DOHH2 (cell line): ENCODE measurements at regions not wholly inside any gene's neighbourhood (a gene's known extent, or its start where the extent isn't known, plus 50 kb on each side); places are given as distances from the start of the nearest gene placed in this dataset.
"Not testable (repeated sequence)": the region's sequence is repeated elsewhere in the genome, so short reads cannot be mapped to it uniquely, and the experiment has no call there.

Source experiments
- H3F3A ChIP-seq: fragments of 200-600 bp; sonication (generic), shearing (Covaris generic); 2 replicates; pipeline ENCODE4 v1.6.0; 2016; ENCODE audit warnings: antibody characterized with exemption, mild to moderate bottlenecking; ENCODE audit not compliant: control insufficient read depth, insufficient read depth
- H3K27ac ChIP-seq: fragments of 200-600 bp; sonication (generic); 2 replicates; pipeline ENCODE4 v1.5.1; 2014; ENCODE audit warnings: low read depth, mild to moderate bottlenecking, low read length, moderate library complexity
- H3K27me3 ChIP-seq: fragments of 200-600 bp; sonication (generic); 2 replicates; pipeline ENCODE4 v1.6.1; 2014; ENCODE audit warnings: mild to moderate bottlenecking, low read length, mixed read lengths; ENCODE audit not compliant: control insufficient read depth
- H3K36me3 ChIP-seq: fragments of 200-600 bp; sonication (generic); 2 replicates; pipeline ENCODE4 v1.6.1; 2014; ENCODE audit warnings: mild to moderate bottlenecking, low read length, moderate library complexity, mixed read lengths; ENCODE audit not compliant: control insufficient read depth
- H3K4me1 ChIP-seq: fragments of 200-600 bp; sonication (generic); 2 replicates; pipeline ENCODE4 v1.6.1; 2014; ENCODE audit warnings: mild to moderate bottlenecking, low read length, mixed read lengths; ENCODE audit not compliant: control insufficient read depth
- H3K4me2 ChIP-seq: fragments of 200-600 bp; sonication (generic); 2 replicates; pipeline ENCODE4 v1.6.0; 2014; ENCODE audit warnings: mild to moderate bottlenecking, low read length, moderate library complexity
- H3K4me3 ChIP-seq: fragments of 200-600 bp; sonication (generic); 2 replicates; pipeline ENCODE4 v1.5.1; 2014; ENCODE audit warnings: mild to moderate bottlenecking, low read length, mixed read lengths
- H3K79me2 ChIP-seq: fragments of 200-600 bp; sonication (generic); 2 replicates; pipeline ENCODE4 v1.6.1; 2014; ENCODE audit warnings: mild to moderate bottlenecking, low read length, mixed read lengths; ENCODE audit not compliant: control insufficient read depth
- H3K9me2 ChIP-seq: fragments of 200-600 bp; sonication (generic); replicated peaks from 2 replicates; pipeline ENCODE4 v1.6.1; 2014; ENCODE audit warnings: mild to moderate bottlenecking, low read length, mixed read lengths; ENCODE audit not compliant: control insufficient read depth
- H3K9me3 ChIP-seq: fragments of 200-600 bp; sonication (generic); 2 replicates; pipeline ENCODE4 v1.6.1; 2014; ENCODE audit warnings: antibody characterized with exemption, low read length, mixed read lengths; ENCODE audit not compliant: control insufficient read depth, insufficient read depth
- H4K20me1 ChIP-seq: fragments of 200-600 bp; sonication (generic); 2 replicates; pipeline ENCODE4 v1.6.0; 2014; ENCODE audit warnings: low read depth, mild to moderate bottlenecking, antibody characterized with exemption, low read length, moderate library complexity; ENCODE audit not compliant: control insufficient read depth, insufficient read depth
- CTCF ChIP-seq: fragments of 200-600 bp; sonication (generic); IDR thresholded peaks from one replicate; pipeline ENCODE4 v1.5.1; 2014; ENCODE audit warnings: antibody characterized with exemption, mild to moderate bottlenecking, low read depth, low read length; ENCODE audit not compliant: poor library complexity, severe bottlenecking
- EZH2phosphoT487 ChIP-seq: fragments of 200-600 bp; sonication (generic); IDR thresholded peaks from 2 replicates; pipeline ENCODE4 v1.6.1; 2017; ENCODE audit warnings: borderline replicate concordance, mild to moderate bottlenecking, antibody characterized with exemption, low read length, moderate library complexity, mixed read lengths

- no peaks in the 10 kb centered on the region for H3K9me3 ChIP-seq
- H3K4me1 ChIP-seq, result no peaks in the 10 kb centered on the region
- no peaks in the 10 kb centered on the region for H4K20me1 ChIP-seq
- H3K79me2 ChIP-seq, result no peaks in the 10 kb centered on the region
- no peak overlapping the region for H3K27ac ChIP-seq
- no peak overlapping the region for H3K4me2 ChIP-seq
- H3K27me3 ChIP-seq, result no peaks in the 10 kb centered on the region
- H3K36me3 ChIP-seq, result no peaks in the 10 kb centered on the region
- no peak overlapping the region for H3K4me3 ChIP-seq
- H3F3A ChIP-seq, result no peaks in the 10 kb centered on the region
- TF ChIP-seq CTCF, result no peak
- TF ChIP-seq EZH2phosphoT487, result no peak
- no peaks in the 10 kb centered on the region for H3K9me2 ChIP-seq
These were observed 220.6 kb upstream of the ZC4H2 start for GRCh38 chrX:65196758-65197360.

- Histone ChIP-seq H3K79me2 (no peaks in the 10 kb centered on the region), H3K9me3 (no peaks in the 10 kb centered on the region), H3K9me2 (no peaks in the 10 kb centered on the region), H3K4me3 (no peak overlapping the region), H3K27ac (no peak overlapping the region), H4K20me1 (no peaks in the 10 kb centered on the region), H3K4me2 (no peak overlapping the region), H3K36me3 (no peaks in the 10 kb centered on the region), H3K27me3 (no peaks in the 10 kb centered on the region), H3K4me1 (no peaks in the 10 kb centered on the region), H3F3A (no peaks in the 10 kb centered on the region)
- TF ChIP-seq EZH2phosphoT487 (no peak), CTCF (no peak)
These were observed 219.4 kb upstream of the ZC4H2 start for GRCh38 chrX:65195621-65196020.

DNA sequence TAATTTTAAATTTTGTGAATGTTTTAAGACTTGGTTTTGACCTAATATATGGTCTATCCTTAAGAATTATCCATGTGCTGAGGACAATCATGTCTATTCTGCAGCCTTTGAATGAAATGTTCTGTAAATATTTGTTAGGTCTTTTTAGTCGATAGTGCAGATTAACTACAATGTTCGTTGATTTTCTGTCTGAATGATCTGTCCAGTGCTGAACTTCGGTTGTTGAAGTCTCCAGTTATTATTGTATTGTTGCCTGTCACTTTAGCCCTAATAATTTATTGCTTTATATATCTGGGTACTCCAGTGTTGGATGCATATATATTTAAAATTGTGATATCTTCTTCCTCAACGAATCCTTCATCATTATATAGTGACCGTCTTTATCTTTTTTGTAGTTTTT is 218.3 kb upstream of the ZC4H2 start:
- no peaks in the 10 kb centered on the region for H3K36me3 ChIP-seq
- H3K4me3 ChIP-seq, result no peak overlapping the region
- no peaks in the 10 kb centered on the region for H3K9me2 ChIP-seq
- H3K79me2 ChIP-seq, result no peaks in the 10 kb centered on the region
- no peak overlapping the region for H3K4me2 ChIP-seq
- no peaks in the 10 kb centered on the region for H3K9me3 ChIP-seq
- no peaks in the 10 kb centered on the region for H3K4me1 ChIP-seq
- no peaks in the 10 kb centered on the region for H3F3A ChIP-seq
- no peaks in the 10 kb centered on the region for H3K27me3 ChIP-seq
- H3K27ac ChIP-seq, result no peak overlapping the region
- TF ChIP-seq CTCF (no peak), EZH2phosphoT487 (no peak)
- no peaks in the 10 kb centered on the region for H4K20me1 ChIP-seq

DNA sequence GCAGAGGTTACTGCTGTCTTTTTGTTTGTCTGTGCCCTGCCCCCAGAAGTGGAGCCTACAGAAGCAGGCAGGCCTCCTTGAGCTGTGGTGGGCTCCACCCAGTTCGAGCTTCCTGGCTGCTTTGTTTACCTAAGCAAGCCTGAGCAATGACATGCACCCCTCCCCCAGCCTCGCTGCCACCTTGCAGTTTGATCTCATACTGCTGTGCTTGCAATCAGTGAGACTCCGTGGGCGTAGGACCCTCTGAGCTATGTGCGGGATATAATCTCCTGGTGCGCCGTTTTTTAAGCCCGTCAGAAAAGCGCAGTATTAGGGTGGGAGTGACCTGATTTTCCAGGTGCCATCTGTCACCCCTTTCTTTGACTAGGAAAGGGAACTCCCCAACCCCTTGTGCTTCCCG is 187.1 kb upstream of the ZC4H2 start:
- H3K36me3 ChIP-seq, H3K79me2 ChIP-seq, H4K20me1 ChIP-seq, H3K9me2 ChIP-seq, H3K4me3 ChIP-seq, H3K9me3 ChIP-seq, H3K4me2 ChIP-seq, H3K27me3 ChIP-seq, H3K4me1 ChIP-seq, H3K27ac ChIP-seq, H3F3A ChIP-seq: not testable (repeated sequence)
